CD1c-positive myeloid dendritic cell (primary cell): ENCODE measurements at regions not wholly inside any gene's neighbourhood (a gene's known extent, or its start where the extent isn't known, plus 50 kb on each side); places are given as distances from the start of the nearest gene placed in this dataset.

Experiments used
- DNase-seq: peaks from one replicate; pipeline ENCODE4 v3.0.0-alpha.2; 2016; ENCODE audit errors: extremely low spot score

- DNase-seq = no peak
These were observed 167.5 kb upstream of the FREM2 start for GRCh38 chr13:38519229-38519911.

GRCh38 chr13:38520041-38520440, 166.8 kb upstream of the FREM2 start:
- no peak for DNase-seq

GRCh38 chr13:38527140-38527539, 159.7 kb upstream of the FREM2 start:
- no peak for DNase-seq

DNA sequence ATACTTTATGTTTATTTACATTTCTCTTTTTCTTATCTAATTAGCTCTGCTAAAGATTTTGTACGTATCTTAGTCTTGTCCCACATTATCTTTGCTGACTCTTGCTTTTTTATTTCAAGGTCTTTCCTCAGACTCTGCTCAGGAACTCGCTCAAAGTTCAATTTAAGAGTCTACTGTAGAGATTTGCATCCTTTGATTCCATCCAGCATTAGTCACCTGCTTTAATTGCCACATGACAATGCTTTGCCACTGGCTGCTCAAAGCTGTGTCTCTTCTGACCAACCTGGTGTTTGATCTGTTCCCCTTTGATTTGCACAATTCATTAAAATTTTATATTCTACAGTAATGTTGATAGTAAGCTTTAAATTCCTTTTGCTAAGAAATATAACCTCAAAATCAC, 157.9 kb upstream of the FREM2 start:
- DNase-seq = no peak

- no peak for DNase-seq
These were observed 156.4 kb upstream of the FREM2 start for GRCh38 chr13:38530492-38530891.

GRCh38 chr13:38535261-38535660, 151.6 kb upstream of the FREM2 start:
- no peak for DNase-seq

DNA sequence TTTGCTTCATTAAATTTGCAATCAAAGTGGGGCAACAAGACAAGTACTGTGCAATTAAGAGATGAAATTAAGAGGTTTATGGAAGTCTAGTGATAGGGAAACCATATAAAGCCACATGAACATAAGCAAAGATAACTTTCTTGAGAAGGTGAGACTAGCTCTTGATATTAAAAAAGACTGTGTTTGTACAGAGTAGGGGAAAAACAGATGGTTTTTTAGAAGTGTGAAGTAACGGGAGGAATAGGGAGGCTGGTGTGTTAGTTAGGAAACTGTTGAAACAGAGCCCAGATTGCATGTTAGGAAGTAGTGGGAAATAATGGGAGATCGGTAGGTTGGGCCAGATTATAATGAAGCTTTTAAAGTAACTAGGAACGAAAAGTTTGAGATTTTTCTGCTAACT, 149.8 kb upstream of the FREM2 start:
- DNase-seq = no peak

GRCh38 chr13:38538422-38538821, 148.5 kb upstream of the FREM2 start:
- DNase-seq = no peak

- no peak for DNase-seq
These were observed 147.2 kb upstream of the FREM2 start for GRCh38 chr13:38539632-38540031.

- DNase-seq = no peak
These were observed 144.3 kb upstream of the FREM2 start for GRCh38 chr13:38542601-38543000.

GRCh38 chr13:38543561-38543960, 143.3 kb upstream of the FREM2 start:
- no peak for DNase-seq

- no peak for DNase-seq
These were observed 123.1 kb upstream of the FREM2 start for GRCh38 chr13:38563739-38564138.

GRCh38 chr13:38564256-38565150, 122.4 kb upstream of the FREM2 start:
- DNase-seq = no peak

- no peak for DNase-seq
These were observed 120.9 kb upstream of the FREM2 start for GRCh38 chr13:38566023-38566422.

DNA sequence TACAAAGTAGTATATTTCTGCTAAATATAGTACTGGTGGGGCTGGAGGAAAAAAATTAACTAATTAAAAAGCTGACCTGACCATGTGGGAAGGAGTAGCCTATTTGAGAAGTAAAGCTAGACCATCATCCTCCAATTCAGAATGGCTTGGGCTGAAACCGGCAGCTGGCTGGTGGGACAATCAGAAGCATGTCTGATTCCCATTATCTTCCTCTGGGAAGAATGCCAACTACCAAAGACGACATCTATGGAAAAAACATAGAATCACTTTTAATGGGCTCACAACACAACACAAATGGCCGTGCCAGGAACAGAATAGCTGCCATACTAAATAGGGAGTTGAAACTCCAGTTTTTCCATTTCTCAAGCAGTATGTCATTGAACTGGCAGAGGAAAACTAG, 120.4 kb upstream of the FREM2 start:
- DNase-seq = no peak

DNA sequence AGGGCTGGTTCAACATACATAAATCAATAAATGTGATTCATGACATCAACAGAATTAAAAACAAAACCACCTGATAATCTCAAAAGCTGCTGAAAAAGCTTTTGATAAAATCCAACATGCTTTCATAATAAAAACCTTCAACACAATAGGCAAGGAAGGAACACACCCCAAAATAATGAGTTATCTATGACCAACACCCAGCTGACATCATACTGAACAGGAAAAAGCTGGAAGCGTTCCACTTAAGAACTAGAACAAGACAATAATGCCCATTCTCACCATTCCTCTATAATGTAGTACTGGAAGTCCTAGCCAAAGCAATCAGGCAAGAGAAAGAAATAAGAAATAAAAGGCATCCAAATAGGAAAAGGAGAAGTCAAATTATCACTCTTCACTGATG, 116.2 kb upstream of the FREM2 start:
- no peak for DNase-seq

DNA sequence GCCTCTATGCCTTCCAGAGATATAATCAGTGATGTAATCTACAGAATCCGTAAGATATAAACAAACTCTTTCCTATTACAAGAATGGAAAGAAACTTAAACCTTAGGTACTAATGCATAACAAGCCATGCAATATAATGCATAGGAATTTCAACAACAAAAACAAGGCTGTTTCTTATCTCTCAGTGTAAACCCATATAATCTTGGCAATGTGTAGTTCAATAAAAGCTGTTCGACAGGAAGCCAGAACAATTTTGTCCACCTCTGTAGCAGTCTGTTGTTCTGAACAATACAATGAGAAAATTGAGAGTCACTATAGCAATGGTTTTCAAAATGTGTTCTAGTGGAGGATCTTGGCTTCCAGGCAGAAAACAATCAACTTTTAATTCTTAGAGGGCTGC, 111.5 kb upstream of the FREM2 start:
- no peak for DNase-seq

DNA sequence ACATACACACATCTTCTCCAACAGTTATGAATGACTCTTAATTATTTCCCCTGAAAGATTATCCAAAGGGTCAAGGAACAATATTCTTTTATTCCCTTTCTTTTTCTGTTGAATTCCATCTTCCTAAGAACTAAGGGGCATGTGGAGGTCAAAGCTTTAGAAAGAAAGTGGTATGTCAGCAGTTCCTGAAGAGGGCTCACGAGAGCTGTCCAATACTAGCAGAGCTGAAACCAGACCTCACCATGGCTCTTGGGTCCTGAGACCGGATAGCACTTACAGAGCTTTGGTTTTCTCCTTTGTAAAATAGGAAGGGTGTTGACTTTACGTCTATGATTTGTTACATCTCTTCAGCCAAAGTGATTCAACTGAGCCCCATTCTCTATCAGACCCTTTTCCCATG, 109.8 kb upstream of the FREM2 start:
- DNase-seq = no peak

- DNase-seq = peak; percentile 10
These were observed 104.7 kb upstream of the FREM2 start for GRCh38 chr13:38582133-38582532.

- no peak for DNase-seq
These were observed 96.6 kb upstream of the FREM2 start for GRCh38 chr13:38590230-38590629.

DNA sequence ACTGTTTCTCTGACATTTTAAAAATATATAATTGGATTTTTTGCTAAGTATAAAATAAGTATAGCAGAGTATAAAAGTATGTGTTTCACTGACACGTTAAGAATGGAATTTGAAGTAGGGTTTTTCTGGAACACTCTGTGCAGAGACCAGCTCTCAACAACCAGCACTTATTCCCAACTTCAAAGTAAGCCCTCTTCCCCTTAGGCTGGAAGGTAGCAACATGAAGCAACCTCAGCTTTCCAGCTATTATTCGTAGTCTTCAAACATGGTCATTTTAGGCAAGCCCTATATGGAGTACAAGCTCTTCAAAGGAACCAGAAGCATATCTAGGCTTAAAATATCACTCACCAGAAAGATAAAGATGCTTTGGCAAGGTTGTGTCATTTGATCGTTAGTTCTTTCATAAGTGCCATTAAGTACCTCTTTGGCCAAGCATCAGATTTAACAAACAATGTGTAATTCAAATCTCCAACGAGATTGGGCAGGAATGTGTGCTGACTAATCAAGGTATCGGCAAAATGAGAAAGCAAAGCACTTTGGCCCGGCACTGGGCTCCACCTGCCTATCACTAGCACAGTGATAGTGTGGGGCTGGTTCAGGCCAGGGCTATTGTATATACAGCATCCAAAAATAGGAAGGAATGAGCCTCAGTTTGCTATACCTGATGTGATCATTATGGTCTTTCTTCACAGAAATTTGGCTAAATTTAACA, 95.9 kb upstream of the FREM2 start:
- no peak for DNase-seq

DNA sequence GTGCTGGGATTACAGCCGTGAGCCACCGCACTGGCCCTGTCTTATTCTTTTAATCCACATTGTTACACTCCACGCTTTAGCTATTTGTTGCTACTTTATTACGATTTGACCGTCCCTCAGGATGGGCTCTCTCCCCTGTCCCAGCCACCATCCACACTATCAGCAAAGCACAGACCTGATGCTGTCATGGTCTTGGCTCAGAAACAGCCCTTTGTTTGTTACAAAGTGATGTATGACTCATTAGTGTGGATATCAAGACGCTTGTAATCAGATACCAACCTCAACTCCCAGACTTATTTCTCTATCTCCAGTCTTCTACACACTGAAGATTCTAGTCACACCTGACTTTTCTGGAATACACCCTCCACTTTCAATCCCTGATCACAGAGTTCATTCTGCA, 84.6 kb upstream of the FREM2 start:
- no peak for DNase-seq
